SHP77 treated with DMSO at 0.1 percent for 48 hours (cell line): ENCODE measurements at regions not wholly inside any gene's neighbourhood (a gene's known extent, or its start where the extent isn't known, plus 50 kb on each side); places are given as distances from the start of the nearest gene placed in this dataset.

Experiments
- DNase-seq: peaks from one replicate; lab custom pipeline; 2025; lab: John Stamatoyannopoulos, UW

DNA sequence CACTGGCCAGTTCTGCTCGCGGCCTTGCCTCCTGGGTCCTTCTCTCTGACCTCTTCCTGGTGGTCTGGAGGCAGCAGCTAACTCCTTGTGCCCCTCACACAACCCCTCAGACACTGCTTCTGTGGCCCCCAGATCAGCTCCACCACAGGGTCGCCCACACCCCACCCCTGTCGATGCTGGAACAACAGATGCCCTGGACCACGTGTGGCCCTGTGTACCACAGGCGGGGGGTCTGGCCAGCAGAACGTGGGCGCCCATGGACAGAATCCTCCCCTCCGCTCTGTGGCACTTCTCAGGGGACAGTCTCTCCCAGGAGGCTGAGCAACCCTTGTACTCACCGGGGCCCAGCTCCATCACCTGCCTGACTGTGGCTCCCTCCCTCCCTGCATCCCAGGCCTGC is 245.6 kb downstream of the NDUFA10 start:
- no peak for DNase-seq

DNA sequence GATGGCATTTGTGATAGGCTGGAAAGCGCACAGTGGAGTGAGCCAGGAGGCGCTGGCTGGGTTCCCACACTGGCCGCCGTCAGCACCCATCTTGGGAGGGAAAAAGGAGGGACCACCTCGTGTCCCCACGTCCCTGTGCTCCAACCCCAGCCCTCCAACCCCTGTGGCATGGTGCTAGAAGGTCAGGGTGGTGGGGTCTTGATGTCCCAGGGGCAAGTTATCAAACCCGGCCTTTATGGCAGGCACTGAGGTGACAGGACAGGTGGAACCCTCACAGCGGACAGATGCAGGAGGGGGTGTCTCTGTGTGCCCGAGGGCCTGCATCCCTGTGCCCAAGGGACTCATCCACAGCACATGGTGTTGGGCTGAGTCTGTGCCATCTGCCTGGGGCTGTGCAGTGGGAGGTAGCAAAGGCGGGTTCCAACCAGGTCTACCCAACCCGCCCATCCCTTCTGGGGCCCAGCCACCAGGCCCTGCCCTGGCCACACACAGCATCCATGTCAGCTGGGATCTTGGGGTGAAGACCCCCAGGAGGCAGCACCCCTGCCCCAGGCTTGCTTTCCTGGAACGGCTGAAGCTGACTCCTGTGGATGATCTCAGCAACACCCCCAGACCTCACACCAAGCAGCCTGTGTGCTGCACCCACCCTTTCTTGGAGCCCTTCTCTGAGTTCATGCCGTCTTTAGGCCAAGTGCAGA is 246.1 kb downstream of the NDUFA10 start:
- no peak for DNase-seq

DNA sequence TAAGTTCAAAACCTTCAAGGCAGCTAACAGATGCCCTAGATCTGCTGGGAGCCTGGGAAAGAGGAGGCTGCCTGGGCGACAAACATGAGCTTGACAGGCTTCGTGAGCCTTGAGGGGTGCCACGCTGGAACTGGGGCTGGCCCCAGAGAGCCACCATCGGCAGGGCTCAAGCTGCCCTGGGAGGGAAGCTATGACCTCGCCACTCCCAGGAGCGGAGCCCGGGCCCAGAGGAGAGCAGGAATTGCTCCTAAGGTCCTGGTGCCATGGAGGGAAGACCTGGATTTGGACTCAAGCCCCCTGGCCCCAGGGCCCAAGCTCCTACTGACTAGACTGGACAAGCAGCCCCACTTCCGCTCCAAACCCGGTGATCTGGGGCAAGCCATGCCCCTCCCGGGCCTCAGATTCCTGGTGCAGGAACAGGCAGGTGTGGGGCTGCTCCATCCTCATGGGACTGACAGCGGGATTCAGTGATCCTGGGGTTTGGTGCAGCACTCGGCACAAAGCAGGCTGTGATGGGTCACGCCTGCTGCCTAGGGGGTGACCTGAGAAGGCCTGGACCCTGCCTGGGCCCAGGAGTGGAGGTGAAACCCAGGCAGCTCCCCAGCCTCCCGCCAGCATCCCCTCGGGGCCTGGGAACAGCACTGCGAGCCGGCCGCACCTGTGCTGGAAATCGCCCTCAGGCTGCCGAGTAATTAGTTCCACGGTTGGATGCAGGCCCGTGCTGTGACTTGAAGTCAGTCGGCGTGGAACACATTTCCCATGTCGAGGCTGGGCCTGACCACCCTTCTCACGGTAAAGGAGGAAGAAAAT is 246.9 kb downstream of the NDUFA10 start:
- no peak for DNase-seq

DNA sequence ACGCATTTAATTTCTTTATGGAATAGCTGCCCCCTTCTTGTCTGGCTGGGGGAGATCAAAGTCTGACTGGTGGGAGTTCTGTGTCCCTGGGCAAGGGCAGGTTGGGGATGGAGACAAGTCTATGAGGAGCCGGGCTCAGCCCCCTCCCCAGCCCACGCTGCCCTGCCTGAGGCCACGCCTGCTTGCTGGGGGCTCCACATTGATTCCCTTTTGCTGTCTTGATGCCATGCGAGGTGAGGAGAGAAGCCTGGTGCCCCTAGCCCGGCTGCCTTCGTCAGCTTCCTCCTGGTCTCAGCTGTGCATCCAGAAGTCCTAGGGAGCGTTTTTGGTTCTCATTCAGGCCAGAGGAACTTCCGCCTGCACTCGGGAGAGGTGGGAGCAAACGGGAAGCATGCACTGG is 247.9 kb downstream of the NDUFA10 start:
- no peak for DNase-seq

DNA sequence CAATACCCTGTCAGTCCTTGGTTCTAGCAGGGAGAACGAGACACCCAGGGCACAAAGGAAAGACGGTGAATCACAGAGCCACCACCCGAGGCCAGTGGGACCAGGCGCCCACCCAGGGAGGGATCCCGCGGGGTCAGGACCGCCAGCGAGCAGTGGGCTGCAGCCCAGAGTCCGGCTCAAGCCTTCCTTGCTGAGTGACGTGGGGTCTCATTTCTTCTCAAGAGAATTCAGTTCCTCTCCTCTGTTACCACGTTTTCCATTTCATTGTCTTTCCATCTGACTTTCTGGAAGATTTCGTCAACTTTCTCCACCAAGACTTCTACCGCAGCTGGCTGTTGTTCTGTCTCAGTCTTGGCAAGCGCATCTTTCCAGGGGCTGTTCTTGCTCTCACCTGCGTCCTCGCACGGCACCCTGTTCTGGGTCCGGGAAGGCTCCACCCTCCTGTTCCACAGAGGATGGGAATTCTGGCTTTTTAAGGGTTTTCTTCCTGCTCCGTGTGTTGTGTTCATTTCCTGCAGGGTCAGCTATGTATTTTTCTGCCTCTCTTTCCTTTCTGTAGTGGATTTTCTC is 248.6 kb downstream of the NDUFA10 start:
- no peak for DNase-seq

DNA sequence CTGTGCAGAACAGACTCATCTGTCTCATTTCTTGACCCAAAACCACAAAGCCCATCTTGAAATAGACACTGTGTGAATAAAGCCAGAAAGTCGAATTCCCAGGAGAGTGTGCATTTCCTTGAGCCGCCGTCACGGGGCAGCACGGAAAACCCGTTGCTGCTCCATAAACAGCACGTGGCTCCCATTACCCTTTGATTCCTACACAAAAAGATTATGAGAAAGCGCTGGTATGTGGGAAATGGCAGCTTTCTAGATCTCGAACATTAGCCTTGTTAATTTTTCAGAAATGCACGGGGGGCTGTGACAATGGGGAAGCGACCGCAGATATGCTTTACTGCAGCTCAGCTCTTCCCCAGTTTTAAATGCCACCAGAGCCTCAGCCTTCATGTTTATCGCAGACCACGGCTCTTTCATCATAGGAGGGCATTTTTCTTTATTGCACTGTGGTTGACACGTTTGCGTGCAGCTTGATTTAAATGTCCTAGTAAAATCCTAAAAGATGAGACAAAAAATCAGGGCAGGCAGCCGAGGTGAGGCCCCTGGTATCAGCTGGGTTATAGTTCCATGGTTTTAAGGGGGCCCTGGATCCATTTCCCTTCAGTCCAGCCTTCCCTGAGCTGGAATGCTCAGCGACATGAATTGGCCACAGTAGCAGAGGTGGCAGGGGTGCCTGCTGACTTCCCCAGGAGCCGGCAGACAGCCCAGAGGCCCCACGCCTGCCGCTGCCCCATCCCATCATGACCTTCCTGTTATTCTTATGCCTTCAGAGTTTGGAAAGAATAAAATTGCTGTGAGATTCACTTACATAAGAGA is 249.3 kb downstream of the NDUFA10 start:
- DNase-seq = no peak

DNA sequence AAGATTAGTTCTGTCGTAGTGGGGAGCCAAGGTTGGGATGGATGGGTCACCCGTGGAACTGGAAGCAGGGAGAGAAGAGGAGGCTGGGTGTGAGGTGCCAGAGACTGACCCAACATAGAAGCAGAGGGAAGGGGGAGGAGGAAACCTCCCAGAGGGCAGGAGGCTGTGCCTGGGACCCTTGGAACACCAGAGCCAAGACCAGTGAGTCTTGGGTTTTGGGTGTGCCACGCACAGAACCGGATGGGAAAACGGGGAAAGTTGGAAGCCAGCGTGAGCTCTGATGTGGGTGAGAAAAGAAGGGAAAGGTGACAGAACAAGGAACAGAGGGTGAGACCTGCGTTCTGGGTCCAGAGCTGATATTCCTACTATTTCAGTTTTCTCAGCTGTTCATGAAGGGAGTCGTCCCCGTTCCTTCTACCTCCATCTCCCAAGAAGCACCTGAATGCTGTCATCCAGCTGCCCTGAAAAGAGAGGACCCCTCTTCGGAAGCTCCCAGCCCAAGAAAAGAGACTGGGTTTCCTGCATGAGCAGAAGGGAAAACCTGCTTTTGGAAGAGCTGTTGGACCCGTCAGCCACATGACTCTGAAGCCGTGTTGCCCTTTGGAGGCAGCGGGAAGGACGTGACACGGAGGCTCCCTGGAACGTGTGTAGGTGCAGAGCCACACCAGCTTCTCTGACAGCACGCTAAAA is 250.1 kb downstream of the NDUFA10 start:
- DNase-seq = no peak

DNA sequence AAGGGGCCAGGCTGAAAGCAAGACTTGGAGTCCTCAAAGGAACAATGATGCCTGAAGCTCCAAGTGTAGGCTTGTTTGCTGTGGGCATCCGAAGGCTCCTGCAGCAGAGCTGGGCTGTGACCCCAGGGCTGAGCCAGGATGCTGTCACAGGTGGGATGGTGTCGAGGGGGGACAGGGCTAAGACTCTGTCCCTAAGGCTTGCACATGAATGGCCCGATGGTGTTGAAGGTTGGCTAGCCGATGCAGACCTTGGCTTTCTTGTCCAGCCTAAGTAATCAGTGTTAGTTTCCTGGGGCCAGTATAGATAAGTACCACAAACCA is 251.0 kb downstream of the NDUFA10 start:
- DNase-seq = no peak

DNA sequence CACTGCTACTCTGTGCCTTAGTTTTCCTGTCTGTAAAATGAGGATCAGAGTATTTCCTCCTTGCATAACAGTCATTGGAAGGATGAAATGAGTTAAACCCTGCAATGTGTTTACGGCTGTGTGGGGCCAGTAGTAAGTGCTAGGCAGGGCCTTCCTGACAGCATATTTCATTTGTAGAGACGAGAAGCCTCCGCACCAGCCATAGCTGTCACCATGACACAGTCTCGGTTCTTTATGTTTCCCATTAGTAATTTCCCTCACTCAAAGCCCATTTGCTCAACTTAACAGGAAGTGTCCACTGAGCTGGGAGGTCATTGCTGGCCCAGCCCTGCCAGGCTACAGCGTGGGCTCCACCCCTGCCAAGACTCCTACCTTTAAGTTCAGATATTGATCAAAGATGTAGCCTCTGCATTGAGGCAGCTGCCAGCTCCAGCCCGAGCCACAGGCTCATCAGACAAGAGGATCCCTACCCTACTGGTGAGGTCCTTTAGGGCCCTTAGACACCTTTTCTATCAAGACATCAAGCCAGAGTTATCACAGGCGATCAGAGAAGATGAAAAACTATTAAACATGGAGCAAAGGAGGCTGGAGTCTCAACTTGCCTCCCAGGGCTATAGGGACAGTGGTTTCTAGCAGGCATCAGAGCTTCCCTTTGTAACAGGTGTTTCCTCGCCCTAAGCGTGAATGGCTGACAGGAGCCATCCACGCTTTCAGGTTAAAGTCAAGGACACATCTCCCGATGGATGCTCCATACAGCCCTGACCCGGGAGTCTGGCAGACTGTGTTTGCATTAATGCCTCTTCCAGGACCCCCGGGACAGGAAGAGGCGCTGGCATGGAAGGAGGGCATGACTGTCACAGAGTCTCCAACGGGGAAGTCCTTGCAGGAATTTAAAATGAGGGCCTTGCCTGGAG is 251.7 kb downstream of the NDUFA10 start:
- DNase-seq = no peak

DNA sequence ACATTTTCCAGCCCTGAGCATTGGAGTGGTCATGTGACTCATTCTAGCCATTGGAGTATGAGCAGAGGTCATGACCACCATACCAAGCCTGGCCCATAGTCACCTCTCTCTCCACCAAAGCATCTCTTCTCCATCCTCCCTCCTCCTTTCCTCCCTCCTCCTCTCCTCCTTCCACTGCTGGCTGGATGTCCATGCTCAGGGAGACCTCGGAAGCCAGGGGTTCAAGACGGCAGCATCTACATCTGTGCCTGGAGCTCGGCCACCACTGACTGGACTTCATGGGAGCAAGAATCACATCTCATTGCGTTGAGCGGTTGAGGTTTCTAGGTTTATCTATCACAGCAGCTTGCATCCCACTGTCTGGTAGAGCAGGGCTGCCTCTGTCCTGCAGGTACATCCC is 252.4 kb downstream of the NDUFA10 start:
- DNase-seq = no peak

DNA sequence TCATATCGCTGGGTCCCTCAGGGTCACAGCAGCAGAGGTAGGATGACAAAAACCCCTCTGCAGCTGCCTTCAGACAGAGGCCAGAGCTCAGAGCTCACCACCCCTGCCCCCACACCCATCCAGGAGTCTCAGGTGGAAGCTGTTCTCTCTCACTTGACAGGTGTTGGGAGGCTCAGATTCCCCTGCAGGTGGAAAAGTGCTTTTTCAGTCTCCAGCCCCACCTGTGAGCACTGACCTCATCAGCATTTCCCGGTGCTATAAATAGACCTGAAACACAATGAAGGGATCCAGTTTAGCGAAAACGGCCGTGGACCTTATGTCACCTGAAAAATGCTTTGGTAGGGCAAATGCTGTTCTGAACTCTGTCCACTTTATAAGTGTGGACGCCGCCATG is 254.9 kb downstream of the NDUFA10 start:
- DNase-seq = no peak

DNA sequence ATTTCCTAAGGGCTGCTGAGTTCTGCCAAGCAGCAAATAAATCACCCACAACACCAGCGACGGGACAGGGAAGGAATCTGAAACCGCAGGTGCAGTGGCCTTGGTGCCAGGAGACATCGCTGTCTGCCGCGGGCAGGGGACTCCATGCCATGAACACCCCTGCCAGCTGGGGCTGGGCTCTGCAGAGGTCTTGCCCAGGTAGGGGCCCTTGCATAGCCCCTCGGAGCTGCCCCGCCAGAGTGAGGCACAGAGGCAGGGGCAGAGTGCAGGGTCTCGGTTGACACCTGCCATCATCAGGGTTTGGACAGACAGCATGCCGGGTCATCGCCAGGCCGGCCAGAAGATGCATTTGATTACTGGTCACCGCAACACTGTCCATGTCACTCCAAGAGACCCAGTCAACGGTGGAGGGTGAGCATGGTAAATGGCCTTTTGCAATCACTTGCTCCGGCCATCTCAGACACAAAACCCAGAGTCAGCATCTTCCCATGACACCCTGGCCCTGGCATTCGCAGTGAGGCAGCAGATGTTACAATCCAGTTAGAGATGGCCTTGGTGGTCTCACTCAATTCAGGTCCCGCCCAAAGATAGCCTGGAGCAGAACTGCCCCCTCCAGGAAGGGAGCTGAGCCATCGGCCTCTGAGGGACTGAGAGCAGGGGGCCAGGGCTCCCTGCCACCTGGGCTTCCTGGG is 255.4 kb downstream of the NDUFA10 start:
- DNase-seq = no peak

DNA sequence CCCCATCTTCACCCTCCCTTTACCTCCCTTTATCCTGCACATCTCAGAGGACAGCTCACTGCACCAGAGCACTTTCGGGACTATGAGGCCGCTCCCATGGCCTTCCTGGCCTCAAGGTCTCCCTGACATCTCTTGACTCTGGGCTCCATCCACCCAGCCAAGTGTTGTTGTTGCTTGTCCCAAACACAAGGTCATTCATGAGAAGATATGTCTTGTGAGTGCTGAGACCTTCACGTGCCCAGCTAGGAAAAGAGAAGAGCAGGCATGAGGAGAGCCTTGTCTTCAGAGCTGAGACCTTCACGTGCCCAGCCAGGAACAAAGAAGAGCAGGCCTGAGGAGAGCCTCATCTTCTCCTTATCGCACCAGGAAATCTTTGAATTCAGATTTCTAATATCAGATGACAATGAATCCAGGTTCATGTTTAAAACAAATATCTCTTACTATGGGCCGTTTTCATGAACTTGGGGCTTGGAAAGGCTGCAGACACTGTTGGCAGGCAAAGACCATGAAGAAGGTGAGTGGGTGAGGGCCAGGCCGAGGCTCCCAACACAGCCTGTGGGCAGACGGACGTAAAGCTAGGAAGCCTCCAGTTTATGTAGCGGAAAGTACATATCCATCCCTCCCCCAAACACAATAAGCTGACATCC is 256.1 kb downstream of the NDUFA10 start:
- no peak for DNase-seq

DNA sequence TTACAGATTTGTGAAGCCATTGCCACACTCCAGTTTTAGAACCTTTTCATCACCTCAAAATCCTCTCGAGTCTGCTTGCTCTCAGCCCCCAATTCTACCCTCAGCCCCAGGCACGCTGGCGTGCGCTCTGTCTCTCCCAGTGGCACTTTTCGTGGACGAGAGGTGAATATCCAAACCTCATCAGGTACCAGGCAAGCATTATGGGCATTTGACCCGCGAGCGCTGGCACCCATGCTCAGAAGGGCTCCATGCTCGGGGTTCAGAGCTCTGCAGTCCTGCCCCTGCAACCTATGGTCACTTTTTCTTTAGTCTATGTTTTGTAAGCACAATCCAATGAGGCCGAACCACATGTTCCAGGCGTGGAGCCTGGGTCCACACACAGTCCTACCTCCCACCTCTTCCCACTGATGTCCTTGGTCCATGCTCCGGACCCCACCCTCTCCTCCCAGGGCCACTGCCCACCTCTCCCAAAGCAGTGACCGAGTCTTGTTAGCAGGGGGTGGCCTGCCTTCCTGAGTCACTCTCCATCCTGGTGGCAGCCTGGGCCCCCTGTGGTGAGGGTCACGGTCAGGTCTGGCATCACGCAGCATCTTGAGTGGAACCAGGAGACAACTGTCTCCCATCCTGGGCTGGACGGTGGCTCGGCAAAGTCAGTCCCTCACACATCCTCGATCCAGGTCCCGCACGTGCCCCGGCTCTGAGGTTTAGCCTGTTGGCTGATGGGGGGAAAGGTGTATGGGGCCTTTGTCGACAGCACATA is 256.9 kb downstream of the NDUFA10 start:
- no peak for DNase-seq

DNA sequence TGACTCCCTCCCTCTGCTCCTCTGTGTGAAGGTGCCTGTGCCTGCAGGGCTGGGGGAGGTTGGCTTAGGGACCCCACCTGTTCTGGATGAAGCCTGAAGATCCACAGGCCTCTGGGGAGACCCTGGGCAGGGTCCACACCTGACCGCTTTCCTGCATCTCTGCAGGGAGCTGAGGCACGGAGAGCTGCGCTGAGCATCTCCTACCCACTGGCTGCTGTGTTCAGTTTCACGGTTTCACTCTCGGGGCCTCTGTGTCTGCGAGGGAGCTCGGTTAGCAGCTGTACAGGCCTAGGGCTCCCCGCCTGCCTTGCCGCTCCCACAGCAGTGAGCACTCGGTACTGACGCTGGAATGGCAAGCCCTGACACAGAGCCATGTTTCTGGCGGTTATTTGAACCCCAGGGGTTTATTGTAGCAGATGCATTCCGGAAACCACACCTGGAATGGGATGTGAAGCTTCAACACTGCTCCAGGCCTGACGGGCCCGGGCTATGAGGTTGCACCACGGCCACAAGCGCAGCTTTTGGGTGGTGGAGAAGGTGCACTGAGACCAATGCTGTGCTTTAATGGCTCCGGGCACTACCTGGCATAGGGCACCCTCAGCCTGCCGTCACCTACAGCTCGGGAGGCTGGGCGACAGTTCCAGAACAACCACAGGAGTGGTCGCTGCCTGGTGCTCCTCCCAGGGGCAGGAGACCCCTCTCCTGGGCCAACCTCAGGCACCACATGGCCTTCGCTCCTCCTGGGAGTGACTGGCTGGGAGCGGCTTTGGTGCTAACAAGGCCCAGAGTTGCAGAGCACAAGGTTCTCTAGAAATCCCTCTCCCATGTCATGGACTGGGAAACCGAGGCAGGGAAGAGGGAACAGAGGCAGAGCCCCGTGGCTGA is 257.9 kb downstream of the NDUFA10 start:
- no peak for DNase-seq

DNA sequence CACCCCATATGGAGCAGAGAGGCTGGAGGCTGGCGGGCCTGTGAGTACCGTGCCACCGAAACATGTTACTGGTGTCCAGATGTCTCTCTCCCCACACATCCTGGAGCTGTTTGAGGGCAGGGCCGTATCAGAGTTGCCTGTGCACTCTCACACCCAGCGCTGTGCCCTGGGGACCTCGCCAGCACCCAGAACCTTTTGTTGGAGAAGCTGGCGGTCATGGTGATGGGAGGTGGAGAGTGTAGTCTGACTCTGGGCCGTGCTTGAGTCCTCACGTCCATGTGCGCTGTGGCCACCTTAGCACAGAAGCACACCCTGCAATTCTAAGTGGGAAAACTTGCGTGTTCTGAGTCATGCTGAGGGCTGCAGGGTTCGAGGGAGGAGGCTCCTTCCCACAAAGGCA is 259.2 kb downstream of the NDUFA10 start:
- DNase-seq = no peak

DNA sequence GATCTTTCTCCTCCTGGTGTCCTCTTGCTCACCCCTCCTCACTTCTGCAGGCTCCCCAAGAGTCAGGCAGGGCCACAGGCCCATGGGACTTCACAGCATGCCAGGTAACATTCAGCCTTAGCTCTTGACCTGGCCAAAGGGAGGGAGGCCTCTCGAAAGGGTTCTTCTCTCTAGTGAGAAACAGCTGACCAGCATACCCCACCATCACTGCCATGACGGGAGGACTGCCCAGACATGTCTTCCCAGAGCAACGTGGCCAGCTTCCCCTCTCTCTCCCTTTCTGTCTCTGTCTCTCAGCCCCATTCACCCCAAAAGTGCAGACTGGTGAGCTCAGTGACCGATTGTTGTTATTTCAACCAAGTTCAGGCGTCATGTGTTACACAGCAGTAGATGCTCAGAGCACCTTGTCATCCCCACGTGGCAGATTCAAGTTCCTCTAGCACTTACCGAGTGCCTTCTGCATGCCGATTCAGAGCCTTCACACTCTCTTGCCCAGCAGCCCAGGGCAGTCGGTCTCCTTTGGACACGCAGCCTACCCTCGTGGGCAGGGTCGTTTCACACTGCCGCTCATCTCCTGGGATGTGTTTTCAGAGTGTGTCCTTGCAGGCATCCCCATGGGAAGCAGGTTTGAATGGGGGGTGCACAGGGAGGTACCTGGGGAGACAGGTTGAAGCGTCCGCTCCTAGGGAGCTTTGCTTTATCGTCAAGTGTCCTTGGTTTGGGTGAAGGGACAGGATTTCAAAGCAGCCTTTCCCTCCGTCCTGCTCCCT is 259.9 kb downstream of the NDUFA10 start:
- no peak for DNase-seq
